ENCODE measurements at regions not wholly inside any gene's neighbourhood (a gene's known extent, or its start where the extent isn't known, plus 50 kb on each side); places are given as distances from the start of the nearest gene placed in this dataset.

- DNase-seq, result no peak
Observed at GRCh38 chr9:85884256-85884655, 56.7 kb upstream of the NAA35 start.

- no peak for DNase-seq
Observed at GRCh38 chr9:85890962-85891361, 50.0 kb upstream of the NAA35 start.
